IPS-15b (cell line): ENCODE measurements at regions not wholly inside any gene's neighbourhood (a gene's known extent, or its start where the extent isn't known, plus 50 kb on each side); places are given as distances from the start of the nearest gene placed in this dataset.
"Not testable (repeated sequence)": the region's sequence is repeated elsewhere in the genome, so short reads cannot be mapped to it uniquely, and the experiment has no call there.

Experiments used
- H3K27me3 ChIP-seq: one replicate; pipeline ENCODE4 v1.6.1; 2013; ENCODE audit warnings: low read length; ENCODE audit not compliant: control insufficient read depth, insufficient read depth
- H3K36me3 ChIP-seq: one replicate; pipeline ENCODE4 v1.6.1; 2013; ENCODE audit warnings: low read length; ENCODE audit not compliant: control insufficient read depth, insufficient read depth
- H3K4me1 ChIP-seq: one replicate; pipeline ENCODE4 v1.6.1; 2013; ENCODE audit warnings: mild to moderate bottlenecking, low read length; ENCODE audit not compliant: control insufficient read depth, insufficient read depth
- H3K4me3 ChIP-seq: one replicate; pipeline ENCODE4 v1.5.1; 2013; ENCODE audit warnings: low read depth, low read length
- H3K9ac ChIP-seq: one replicate; pipeline ENCODE4 v1.6.1; 2013; ENCODE audit warnings: low read depth, mild to moderate bottlenecking, low read length
- H3K9me3 ChIP-seq: one replicate; pipeline ENCODE4 v1.6.1; 2013; ENCODE audit warnings: mild to moderate bottlenecking, low read length; ENCODE audit not compliant: control insufficient read depth, insufficient read depth

- Histone ChIP-seq H3K4me1 (no peaks in the 10 kb centered on the region), H3K36me3 (no peaks in the 10 kb centered on the region), H3K9me3 (no peaks in the 10 kb centered on the region), H3K9ac (no peak overlapping the region), H3K27me3 (no peaks in the 10 kb centered on the region), H3K4me3 (no peak overlapping the region)
These were observed 115.2 kb upstream of the LNX1 start for GRCh38 chr4:53706422-53707032.

GRCh38 chr4:53705972-53706371 lies 114.7 kb upstream of the LNX1 start:
- Histone ChIP-seq H3K4me3 (no peak overlapping the region), H3K36me3 (no peaks in the 10 kb centered on the region), H3K9ac (no peak overlapping the region), H3K4me1 (no peaks in the 10 kb centered on the region), H3K27me3 (no peaks in the 10 kb centered on the region), H3K9me3 (no peaks in the 10 kb centered on the region)

GRCh38 chr4:53705151-53705764 lies 114.0 kb upstream of the LNX1 start:
- no peaks in the 10 kb centered on the region for H3K36me3 ChIP-seq
- no peaks in the 10 kb centered on the region for H3K27me3 ChIP-seq
- H3K4me1 ChIP-seq: no peaks in the 10 kb centered on the region
- no peaks in the 10 kb centered on the region for H3K9me3 ChIP-seq
- H3K4me3 ChIP-seq: no peak overlapping the region
- H3K9ac ChIP-seq: no peak overlapping the region

GRCh38 chr4:53704329-53704728 lies 113.0 kb upstream of the LNX1 start:
- Histone ChIP-seq H3K9me3 (no peaks in the 10 kb centered on the region), H3K27me3 (no peaks in the 10 kb centered on the region), H3K36me3 (no peaks in the 10 kb centered on the region), H3K4me3 (no peak overlapping the region), H3K9ac (no peak overlapping the region), H3K4me1 (no peaks in the 10 kb centered on the region)

GRCh38 chr4:53703267-53703655 lies 112.0 kb upstream of the LNX1 start:
- Histone ChIP-seq H3K27me3 (no peaks in the 10 kb centered on the region), H3K4me1 (no peaks in the 10 kb centered on the region), H3K9ac (no peak overlapping the region), H3K36me3 (no peaks in the 10 kb centered on the region), H3K4me3 (no peak overlapping the region), H3K9me3 (no peaks in the 10 kb centered on the region)

- Histone ChIP-seq H3K4me1 (no peaks in the 10 kb centered on the region), H3K9ac (no peak overlapping the region), H3K4me3 (no peak overlapping the region), H3K27me3 (no peaks in the 10 kb centered on the region), H3K9me3 (no peaks in the 10 kb centered on the region), H3K36me3 (no peaks in the 10 kb centered on the region)
These were observed 111.3 kb upstream of the LNX1 start for GRCh38 chr4:53702334-53703266.

GRCh38 chr4:53701260-53701659 lies 110.0 kb upstream of the LNX1 start:
- H3K4me1 ChIP-seq, H3K36me3 ChIP-seq, H3K4me3 ChIP-seq, H3K9me3 ChIP-seq, H3K27me3 ChIP-seq, H3K9ac ChIP-seq: not testable (repeated sequence)

GRCh38 chr4:53699310-53699709 lies 108.0 kb upstream of the LNX1 start:
- H3K9me3 ChIP-seq, H3K36me3 ChIP-seq, H3K4me3 ChIP-seq, H3K27me3 ChIP-seq, H3K9ac ChIP-seq, H3K4me1 ChIP-seq: not testable (repeated sequence)

- Histone ChIP-seq H3K27me3 (no peaks in the 10 kb centered on the region), H3K4me3 (no peak overlapping the region), H3K9me3 (no peaks in the 10 kb centered on the region), H3K9ac (no peak overlapping the region), H3K36me3 (no peaks in the 10 kb centered on the region), H3K4me1 (no peaks in the 10 kb centered on the region)
These were observed 105.9 kb upstream of the LNX1 start for GRCh38 chr4:53697016-53697685.

GRCh38 chr4:53695540-53696463 lies 104.5 kb upstream of the LNX1 start:
- Histone ChIP-seq H3K9ac (no peak overlapping the region), H3K4me1 (no peaks in the 10 kb centered on the region), H3K27me3 (no peaks in the 10 kb centered on the region), H3K36me3 (no peaks in the 10 kb centered on the region), H3K4me3 (no peak overlapping the region), H3K9me3 (no peaks in the 10 kb centered on the region)

GRCh38 chr4:53694666-53695065 lies 103.4 kb upstream of the LNX1 start:
- Histone ChIP-seq H3K27me3 (no peaks in the 10 kb centered on the region), H3K4me3 (no peak overlapping the region), H3K9me3 (no peaks in the 10 kb centered on the region), H3K9ac (no peak overlapping the region), H3K4me1 (no peaks in the 10 kb centered on the region), H3K36me3 (no peaks in the 10 kb centered on the region)
